ENCODE measurements at regions not wholly inside any gene's neighbourhood (a gene's known extent, or its start where the extent isn't known, plus 50 kb on each side); places are given as distances from the start of the nearest gene placed in this dataset.

DNA sequence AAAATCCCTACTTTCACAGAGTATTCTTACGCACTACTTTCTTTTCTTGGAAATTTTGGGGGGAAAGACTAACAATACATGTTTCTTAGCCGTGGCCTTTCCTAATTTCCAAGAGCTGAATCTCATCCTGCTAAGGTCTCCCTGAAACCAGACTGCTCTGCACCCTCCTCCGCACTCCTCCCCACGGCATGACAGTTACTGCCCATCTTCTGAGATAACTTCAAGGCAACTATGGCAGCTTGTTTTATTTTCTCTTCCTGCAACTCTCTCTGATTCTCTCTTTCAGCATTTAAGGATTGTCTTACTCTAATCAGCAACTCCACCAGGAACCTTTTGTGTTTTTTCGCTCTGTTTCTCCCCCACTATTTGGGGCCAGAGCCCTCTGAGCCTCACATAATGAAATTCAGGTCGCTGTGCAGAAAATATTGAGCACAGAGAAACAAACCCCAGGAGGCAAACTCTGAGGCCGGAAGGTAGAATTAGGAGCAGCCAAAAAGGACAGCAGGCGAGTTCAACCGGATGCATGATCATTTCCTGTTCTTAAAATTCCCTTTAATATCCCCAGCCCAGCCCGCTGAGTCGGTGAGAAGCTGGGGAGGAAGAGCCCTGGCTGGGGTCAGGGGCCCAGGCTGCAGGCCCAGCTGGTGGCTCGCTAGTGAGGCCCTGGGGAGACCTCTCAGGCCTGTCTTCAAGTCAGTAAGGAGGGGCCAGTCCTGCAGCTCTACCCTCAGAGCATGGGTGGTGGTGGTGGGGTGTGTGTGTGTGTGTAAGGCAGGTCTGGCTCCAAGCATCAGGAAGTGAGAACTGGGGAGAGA, 213.6 kb upstream of the S1PR3 start:
- Histone ChIP-seq H3K4me2 (peak overlapping the region; percentile 83), H4K20me1 (no peaks in the 10 kb centered on the region), H3K4me1 (peaks cover 100% of the 10 kb centered on the region), H3K27ac (peak overlapping the region; percentile 79), H3K4me3 (peak overlapping the region; percentile 48), H3K9me3 (no peaks in the 10 kb centered on the region), H3K27me3 (no peaks in the 10 kb centered on the region), H3K9ac (peak overlapping the region; percentile 64), H3K36me3 (no peaks in the 10 kb centered on the region)
- TF ChIP-seq Cebpa-rat (IDR thresholded peaks at IDR 0.05): no peak

- Histone ChIP-seq H3K4me2 (peak overlapping the region; percentile 95), H3K9me3 (no peaks in the 10 kb centered on the region), H3K9ac (no peak overlapping the region), H3K27ac (no peak overlapping the region; the same call in 1 of the 2 replicates), H4K20me1 (no peaks in the 10 kb centered on the region), H3K4me1 (peaks cover 100% of the 10 kb centered on the region), H3K4me3 (no peak overlapping the region), H3K36me3 (no peaks in the 10 kb centered on the region), H3K27me3 (no peaks in the 10 kb centered on the region)
- TF ChIP-seq Cebpa-rat (IDR thresholded peaks at IDR 0.05): no peak
Measured at GRCh38 chr9:88781628-88782391, 209.5 kb upstream of the S1PR3 start.

- Histone ChIP-seq H3K4me1 (peaks cover 94% of the 10 kb centered on the region), H3K4me3 (0 out of 2 replicates have a peak overlapping the region, but pooled peaks have one; percentile 9), H3K27me3 (no peaks in the 10 kb centered on the region), H3K4me2 (peak overlapping the region; percentile 95), H3K36me3 (no peaks in the 10 kb centered on the region), H3K9ac (no peak overlapping the region), H3K27ac (peak overlapping the region; percentile 41; the same call in 1 of the 2 replicates), H4K20me1 (no peaks in the 10 kb centered on the region), H3K9me3 (no peaks in the 10 kb centered on the region)
- no peak for TF ChIP-seq Cebpa-rat (IDR thresholded peaks at IDR 0.05)
Measured at GRCh38 chr9:88782931-88783710, 208.1 kb upstream of the S1PR3 start.

DNA sequence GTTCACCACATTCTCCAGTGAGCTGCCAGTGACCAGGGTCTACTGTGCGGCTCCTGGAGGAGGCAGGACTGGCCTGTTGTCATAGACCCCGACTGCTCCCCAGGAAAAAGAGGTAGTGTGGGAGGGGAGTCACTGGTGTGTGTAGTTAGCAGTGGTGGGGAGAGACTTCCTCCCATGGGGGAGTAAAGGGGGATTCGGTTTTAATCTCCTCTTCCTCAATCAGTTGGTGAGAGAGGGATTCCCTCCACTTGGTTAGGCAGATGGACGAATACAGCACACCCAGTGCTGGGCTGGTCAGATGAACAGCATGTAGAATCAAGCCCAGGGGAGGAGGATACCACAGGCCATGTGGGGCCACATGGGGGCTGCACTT, 207.6 kb upstream of the S1PR3 start:
- Histone ChIP-seq H3K9me3 (no peaks in the 10 kb centered on the region), H3K4me2 (peak overlapping the region; percentile 95), H3K27ac (peak overlapping the region; percentile 41), H3K4me3 (peak overlapping the region; percentile 9; the same call in 1 of the 2 replicates), H4K20me1 (no peaks in the 10 kb centered on the region), H3K27me3 (no peaks in the 10 kb centered on the region), H3K9ac (no peak overlapping the region; the same call in 1 of the 2 replicates), H3K4me1 (peaks cover 89% of the 10 kb centered on the region), H3K36me3 (no peaks in the 10 kb centered on the region)
- TF ChIP-seq Cebpa-rat (IDR thresholded peaks at IDR 0.05): no peak

- no peaks in the 10 kb centered on the region for H4K20me1 ChIP-seq
- no peak for TF ChIP-seq Cebpa-rat (IDR thresholded peaks at IDR 0.05)
- H3K4me2 ChIP-seq: peak overlapping the region; percentile 95
- no peak overlapping the region for H3K4me3 ChIP-seq
- no peak overlapping the region for H3K9ac ChIP-seq
- no peaks in the 10 kb centered on the region for H3K36me3 ChIP-seq
- H3K27me3 ChIP-seq: no peaks in the 10 kb centered on the region
- H3K9me3 ChIP-seq: no peaks in the 10 kb centered on the region
- H3K4me1 ChIP-seq: peaks cover 76% of the 10 kb centered on the region
- H3K27ac ChIP-seq: no peak overlapping the region
Measured at GRCh38 chr9:88784960-88785359, 206.3 kb upstream of the S1PR3 start.

GRCh38 chr9:88786291-88787079, 204.8 kb upstream of the S1PR3 start:
- Histone ChIP-seq H3K4me2 (peak overlapping the region; percentile 37), H3K27me3 (no peaks in the 10 kb centered on the region), H3K36me3 (no peaks in the 10 kb centered on the region), H3K9me3 (no peaks in the 10 kb centered on the region), H3K4me3 (no peak overlapping the region), H3K4me1 (peaks cover 67% of the 10 kb centered on the region), H3K9ac (no peak overlapping the region), H3K27ac (no peak overlapping the region), H4K20me1 (no peaks in the 10 kb centered on the region)
- TF ChIP-seq Cebpa-rat (IDR thresholded peaks at IDR 0.05): no peak

- Histone ChIP-seq H3K4me2 (no peak overlapping the region), H3K27ac (no peak overlapping the region), H3K9ac (no peak overlapping the region), H3K4me3 (no peak overlapping the region), H3K27me3 (no peaks in the 10 kb centered on the region), H4K20me1 (no peaks in the 10 kb centered on the region), H3K36me3 (no peaks in the 10 kb centered on the region), H3K9me3 (no peaks in the 10 kb centered on the region), H3K4me1 (peaks cover 48% of the 10 kb centered on the region)
- TF ChIP-seq Cebpa-rat (IDR thresholded peaks at IDR 0.05): no peak
Measured at GRCh38 chr9:88789785-88790184, 201.5 kb upstream of the S1PR3 start.

GRCh38 chr9:88791105-88791805, 200.0 kb upstream of the S1PR3 start:
- H3K4me1 ChIP-seq: peaks cover 33% of the 10 kb centered on the region
- H3K4me2 ChIP-seq: peak overlapping the region; percentile 18; the same call in 1 of the 2 replicates
- no peak overlapping the region for H3K9ac ChIP-seq
- no peaks in the 10 kb centered on the region for H3K27me3 ChIP-seq
- H4K20me1 ChIP-seq: no peaks in the 10 kb centered on the region
- H3K9me3 ChIP-seq: peaks cover 10% of the 10 kb centered on the region
- no peak for TF ChIP-seq Cebpa-rat (IDR thresholded peaks at IDR 0.05)
- no peaks in the 10 kb centered on the region for H3K36me3 ChIP-seq
- no peak overlapping the region for H3K27ac ChIP-seq
- H3K4me3 ChIP-seq: no peak overlapping the region
